Suprapubic skin (tissue), 3 donors: ENCODE measurements at regions not wholly inside any gene's neighbourhood (a gene's known extent, or its start where the extent isn't known, plus 50 kb on each side); places are given as distances from the start of the nearest gene placed in this dataset.

Source experiments
- EP300 ChIP-seq: sonication (generic); formaldehyde crosslinking; IDR thresholded peaks from one replicate; pipeline ENCODE4 v1.6.1; 2017; ENCODE audit warnings: antibody characterized with exemption
- TF ChIP-seq, protein P1 (sequence below), 2 donors: fragments of 200-600 bp in 1 of 2; fragments of 450-650 bp in 1 of 2; sonication (generic) in 1 of 2; IDR thresholded peaks; one replicate each; pipeline ENCODE4 v1.5.1; 2016 to 2019; ENCODE audit warnings: antibody characterized with exemption in 2 of 2, mild to moderate bottlenecking in 1 of 2, moderate library complexity in 1 of 2

DNA sequence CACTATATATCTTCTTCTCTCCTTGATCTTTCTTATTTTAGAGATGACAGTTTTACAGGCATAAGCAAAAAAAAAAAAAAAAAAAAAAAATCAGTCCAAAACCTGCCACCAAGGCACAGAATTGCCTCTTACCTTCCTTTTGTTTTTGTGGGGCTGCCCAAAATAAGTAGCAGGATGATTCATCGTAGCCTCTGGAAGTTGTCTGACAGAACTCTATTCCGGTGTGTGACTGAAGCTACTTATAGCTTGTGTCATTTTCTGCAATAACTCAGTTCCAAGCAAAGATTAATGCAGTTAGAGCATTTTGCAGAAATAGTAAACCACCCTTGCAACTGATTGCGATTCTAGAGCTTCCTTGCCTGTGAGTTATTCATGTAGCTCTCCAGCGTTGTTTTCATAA, 186.8 kb downstream of the KIF2B start:
- no peak for TF ChIP-seq EP300
- TF ChIP-seq, protein P1, sequence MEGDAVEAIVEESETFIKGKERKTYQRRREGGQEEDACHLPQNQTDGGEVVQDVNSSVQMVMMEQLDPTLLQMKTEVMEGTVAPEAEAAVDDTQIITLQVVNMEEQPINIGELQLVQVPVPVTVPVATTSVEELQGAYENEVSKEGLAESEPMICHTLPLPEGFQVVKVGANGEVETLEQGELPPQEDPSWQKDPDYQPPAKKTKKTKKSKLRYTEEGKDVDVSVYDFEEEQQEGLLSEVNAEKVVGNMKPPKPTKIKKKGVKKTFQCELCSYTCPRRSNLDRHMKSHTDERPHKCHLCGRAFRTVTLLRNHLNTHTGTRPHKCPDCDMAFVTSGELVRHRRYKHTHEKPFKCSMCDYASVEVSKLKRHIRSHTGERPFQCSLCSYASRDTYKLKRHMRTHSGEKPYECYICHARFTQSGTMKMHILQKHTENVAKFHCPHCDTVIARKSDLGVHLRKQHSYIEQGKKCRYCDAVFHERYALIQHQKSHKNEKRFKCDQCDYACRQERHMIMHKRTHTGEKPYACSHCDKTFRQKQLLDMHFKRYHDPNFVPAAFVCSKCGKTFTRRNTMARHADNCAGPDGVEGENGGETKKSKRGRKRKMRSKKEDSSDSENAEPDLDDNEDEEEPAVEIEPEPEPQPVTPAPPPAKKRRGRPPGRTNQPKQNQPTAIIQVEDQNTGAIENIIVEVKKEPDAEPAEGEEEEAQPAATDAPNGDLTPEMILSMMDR (IDR thresholded peaks at IDR 0.05) = no peak
